ENCODE measurements at regions not wholly inside any gene's neighbourhood (a gene's known extent, or its start where the extent isn't known, plus 50 kb on each side); places are given as distances from the start of the nearest gene placed in this dataset.

DNA sequence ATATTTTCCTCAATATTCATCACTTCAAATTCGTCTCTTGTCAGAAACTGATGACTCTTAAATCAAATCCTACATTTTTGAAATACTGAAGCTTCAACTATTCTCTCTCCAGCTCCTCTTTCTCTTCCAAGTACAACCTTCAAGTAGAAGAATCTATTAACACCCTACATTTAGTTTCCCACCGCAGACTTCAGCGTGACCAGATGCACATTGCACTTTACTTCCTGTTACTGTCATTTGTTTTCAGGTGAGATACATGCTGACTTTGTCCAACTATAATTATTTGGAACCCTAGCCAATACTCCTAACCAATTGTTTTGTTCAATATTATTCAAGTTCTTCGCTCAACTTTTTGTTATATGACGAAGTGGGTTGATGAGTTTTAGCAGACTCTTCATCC lies 116.0 kb downstream of the MRPL39 start:
- TF ChIP-seq, protein P1, sequence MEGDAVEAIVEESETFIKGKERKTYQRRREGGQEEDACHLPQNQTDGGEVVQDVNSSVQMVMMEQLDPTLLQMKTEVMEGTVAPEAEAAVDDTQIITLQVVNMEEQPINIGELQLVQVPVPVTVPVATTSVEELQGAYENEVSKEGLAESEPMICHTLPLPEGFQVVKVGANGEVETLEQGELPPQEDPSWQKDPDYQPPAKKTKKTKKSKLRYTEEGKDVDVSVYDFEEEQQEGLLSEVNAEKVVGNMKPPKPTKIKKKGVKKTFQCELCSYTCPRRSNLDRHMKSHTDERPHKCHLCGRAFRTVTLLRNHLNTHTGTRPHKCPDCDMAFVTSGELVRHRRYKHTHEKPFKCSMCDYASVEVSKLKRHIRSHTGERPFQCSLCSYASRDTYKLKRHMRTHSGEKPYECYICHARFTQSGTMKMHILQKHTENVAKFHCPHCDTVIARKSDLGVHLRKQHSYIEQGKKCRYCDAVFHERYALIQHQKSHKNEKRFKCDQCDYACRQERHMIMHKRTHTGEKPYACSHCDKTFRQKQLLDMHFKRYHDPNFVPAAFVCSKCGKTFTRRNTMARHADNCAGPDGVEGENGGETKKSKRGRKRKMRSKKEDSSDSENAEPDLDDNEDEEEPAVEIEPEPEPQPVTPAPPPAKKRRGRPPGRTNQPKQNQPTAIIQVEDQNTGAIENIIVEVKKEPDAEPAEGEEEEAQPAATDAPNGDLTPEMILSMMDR (tag by site-specific recombination; IDR thresholded peaks at IDR 0.05) = no peak
- TF ChIP-seq, protein P2, sequence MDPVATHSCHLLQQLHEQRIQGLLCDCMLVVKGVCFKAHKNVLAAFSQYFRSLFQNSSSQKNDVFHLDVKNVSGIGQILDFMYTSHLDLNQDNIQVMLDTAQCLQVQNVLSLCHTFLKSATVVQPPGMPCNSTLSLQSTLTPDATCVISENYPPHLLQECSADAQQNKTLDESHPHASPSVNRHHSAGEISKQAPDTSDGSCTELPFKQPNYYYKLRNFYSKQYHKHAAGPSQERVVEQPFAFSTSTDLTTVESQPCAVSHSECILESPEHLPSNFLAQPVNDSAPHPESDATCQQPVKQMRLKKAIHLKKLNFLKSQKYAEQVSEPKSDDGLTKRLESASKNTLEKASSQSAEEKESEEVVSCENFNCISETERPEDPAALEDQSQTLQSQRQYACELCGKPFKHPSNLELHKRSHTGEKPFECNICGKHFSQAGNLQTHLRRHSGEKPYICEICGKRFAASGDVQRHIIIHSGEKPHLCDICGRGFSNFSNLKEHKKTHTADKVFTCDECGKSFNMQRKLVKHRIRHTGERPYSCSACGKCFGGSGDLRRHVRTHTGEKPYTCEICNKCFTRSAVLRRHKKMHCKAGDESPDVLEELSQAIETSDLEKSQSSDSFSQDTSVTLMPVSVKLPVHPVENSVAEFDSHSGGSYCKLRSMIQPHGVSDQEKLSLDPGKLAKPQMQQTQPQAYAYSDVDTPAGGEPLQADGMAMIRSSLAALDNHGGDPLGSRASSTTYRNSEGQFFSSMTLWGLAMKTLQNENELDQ (tag by site-specific recombination; IDR thresholded peaks at IDR 0.05; ENCODE audit: low read depth) = no peak
- TF ChIP-seq ZNF530 (tag by site-specific recombination; IDR thresholded peaks at IDR 0.05; ENCODE audit: low read depth) = no peak
- TF ChIP-seq, protein P3, sequence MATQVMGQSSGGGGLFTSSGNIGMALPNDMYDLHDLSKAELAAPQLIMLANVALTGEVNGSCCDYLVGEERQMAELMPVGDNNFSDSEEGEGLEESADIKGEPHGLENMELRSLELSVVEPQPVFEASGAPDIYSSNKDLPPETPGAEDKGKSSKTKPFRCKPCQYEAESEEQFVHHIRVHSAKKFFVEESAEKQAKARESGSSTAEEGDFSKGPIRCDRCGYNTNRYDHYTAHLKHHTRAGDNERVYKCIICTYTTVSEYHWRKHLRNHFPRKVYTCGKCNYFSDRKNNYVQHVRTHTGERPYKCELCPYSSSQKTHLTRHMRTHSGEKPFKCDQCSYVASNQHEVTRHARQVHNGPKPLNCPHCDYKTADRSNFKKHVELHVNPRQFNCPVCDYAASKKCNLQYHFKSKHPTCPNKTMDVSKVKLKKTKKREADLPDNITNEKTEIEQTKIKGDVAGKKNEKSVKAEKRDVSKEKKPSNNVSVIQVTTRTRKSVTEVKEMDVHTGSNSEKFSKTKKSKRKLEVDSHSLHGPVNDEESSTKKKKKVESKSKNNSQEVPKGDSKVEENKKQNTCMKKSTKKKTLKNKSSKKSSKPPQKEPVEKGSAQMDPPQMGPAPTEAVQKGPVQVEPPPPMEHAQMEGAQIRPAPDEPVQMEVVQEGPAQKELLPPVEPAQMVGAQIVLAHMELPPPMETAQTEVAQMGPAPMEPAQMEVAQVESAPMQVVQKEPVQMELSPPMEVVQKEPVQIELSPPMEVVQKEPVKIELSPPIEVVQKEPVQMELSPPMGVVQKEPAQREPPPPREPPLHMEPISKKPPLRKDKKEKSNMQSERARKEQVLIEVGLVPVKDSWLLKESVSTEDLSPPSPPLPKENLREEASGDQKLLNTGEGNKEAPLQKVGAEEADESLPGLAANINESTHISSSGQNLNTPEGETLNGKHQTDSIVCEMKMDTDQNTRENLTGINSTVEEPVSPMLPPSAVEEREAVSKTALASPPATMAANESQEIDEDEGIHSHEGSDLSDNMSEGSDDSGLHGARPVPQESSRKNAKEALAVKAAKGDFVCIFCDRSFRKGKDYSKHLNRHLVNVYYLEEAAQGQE (tag by site-specific recombination; IDR thresholded peaks at IDR 0.05) = no peak
- no peak for TF ChIP-seq GLI4 (tag by site-specific recombination; IDR thresholded peaks at IDR 0.05)
- no peak for TF ChIP-seq ZNF366 (tag by site-specific recombination; conservative IDR thresholded peaks at IDR 0.05)
- no peak for TF ChIP-seq SETDB1 (IDR thresholded peaks at IDR 0.05; ENCODE audit: insufficient read length, low read length)
- no peak for TF ChIP-seq MZF1 (tag by site-specific recombination; IDR thresholded peaks at IDR 0.05; ENCODE audit: borderline replicate concordance)
- TF ChIP-seq, protein P4, sequence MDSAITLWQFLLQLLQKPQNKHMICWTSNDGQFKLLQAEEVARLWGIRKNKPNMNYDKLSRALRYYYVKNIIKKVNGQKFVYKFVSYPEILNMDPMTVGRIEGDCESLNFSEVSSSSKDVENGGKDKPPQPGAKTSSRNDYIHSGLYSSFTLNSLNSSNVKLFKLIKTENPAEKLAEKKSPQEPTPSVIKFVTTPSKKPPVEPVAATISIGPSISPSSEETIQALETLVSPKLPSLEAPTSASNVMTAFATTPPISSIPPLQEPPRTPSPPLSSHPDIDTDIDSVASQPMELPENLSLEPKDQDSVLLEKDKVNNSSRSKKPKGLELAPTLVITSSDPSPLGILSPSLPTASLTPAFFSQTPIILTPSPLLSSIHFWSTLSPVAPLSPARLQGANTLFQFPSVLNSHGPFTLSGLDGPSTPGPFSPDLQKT (IDR thresholded peaks at IDR 0.05; ENCODE audit: borderline replicate concordance, low read depth, low read length) = no peak

Measured in HEK293 (cell line).